IMR-90 (cell line): ENCODE measurements at regions not wholly inside any gene's neighbourhood (a gene's known extent, or its start where the extent isn't known, plus 50 kb on each side); places are given as distances from the start of the nearest gene placed in this dataset.

Experiments
- ATAC-seq: fragments of 200-7000 bp; cut with Tn5 transposase; 2 replicates; pipeline ENCODE4 v1.9.1; 2020; ENCODE audit warnings: low read depth, mild to moderate bottlenecking, moderate library complexity
- BruUV-seq: library from RNA; stranded (reverse); fragments of 400-500 nt; replicated peaks from 2 replicates; lab custom pipeline; 2021; lab: Mats Ljungman, UMichigan
- CTCF ChIA-PET: fragments of 300-600 bp; formaldehyde crosslinking; extraction: SDS; loops from one replicate; lab custom pipeline; 2021; ENCODE audit warnings: antibody characterized with exemption; lab: Yijun Ruan, JAX
- POLR2A ChIA-PET: fragments of 300-600 bp; sonication (Branson Sonifier 250); formaldehyde crosslinking; loops from one replicate; lab custom pipeline; 2022; ENCODE audit warnings: antibody characterized with exemption; ENCODE audit not compliant: unreplicated experiment; lab: Charles Lee
- DNase-seq: peaks from one replicate; pipeline ENCODE4 v3.0.0; 2013
- H2AFZ ChIP-seq: replicated peaks from 2 replicates; pipeline ENCODE3; 2013; ENCODE audit warnings: low read length, mild to moderate bottlenecking; ENCODE audit not compliant: poor library complexity
- H2AK5ac ChIP-seq: 2 replicates; pipeline ENCODE4 v1.6.1; 2013; ENCODE audit warnings: low read depth, low read length, inconsistent platforms
- H2AK9ac ChIP-seq: replicated peaks from 2 replicates; pipeline ENCODE3; 2013; ENCODE audit warnings: mild to moderate bottlenecking, low read depth, low read length, moderate library complexity; ENCODE audit not compliant: poor library complexity
- H2BK120ac ChIP-seq: 2 replicates; pipeline ENCODE4 v1.6.1; 2013; ENCODE audit warnings: low read depth, low read length, inconsistent platforms
- H2BK15ac ChIP-seq: 3 replicates; pipeline ENCODE4 v1.6.1; 2013; ENCODE audit warnings: low read depth, low read length, inconsistent platforms
- H2BK20ac ChIP-seq: 2 replicates; pipeline ENCODE4 v1.6.1; 2013; ENCODE audit warnings: low read depth, mild to moderate bottlenecking, inconsistent platforms, low read length, moderate library complexity
- H2BK5ac ChIP-seq: 2 replicates; pipeline ENCODE4 v1.6.1; 2013; ENCODE audit warnings: mild to moderate bottlenecking, low read depth, low read length, inconsistent platforms; ENCODE audit not compliant: poor library complexity, severe bottlenecking
- H3K14ac ChIP-seq: replicated peaks from 2 replicates; pipeline ENCODE4 v1.6.1; 2013; ENCODE audit warnings: low read depth, low read length, inconsistent platforms
- H3K18ac ChIP-seq: 2 replicates; pipeline ENCODE4 v1.6.1; 2013; ENCODE audit warnings: low read depth, low read length, control low read depth
- H3K23ac ChIP-seq: 2 replicates; pipeline ENCODE4 v1.6.1; 2013; ENCODE audit warnings: low read depth, low read length, inconsistent platforms
- H3K27ac ChIP-seq: 2 replicates; pipeline ENCODE4 v1.5.1; 2013; ENCODE audit warnings: mild to moderate bottlenecking, control low read depth, low read length; ENCODE audit not compliant: insufficient read depth
- H3K27me3 ChIP-seq: 2 replicates; pipeline ENCODE4 v1.6.1; 2013; ENCODE audit warnings: low read length; ENCODE audit not compliant: control insufficient read depth, insufficient read depth
- H3K36me3 ChIP-seq: 2 replicates; pipeline ENCODE4 v1.6.1; 2013; ENCODE audit warnings: low read length, mixed read lengths; ENCODE audit not compliant: control insufficient read depth, insufficient read depth
- H3K4ac ChIP-seq: 2 replicates; pipeline ENCODE4 v1.6.1; 2013; ENCODE audit warnings: low read depth, low read length, inconsistent platforms
- H3K4me1 ChIP-seq: 2 replicates; pipeline ENCODE4 v1.6.1; 2013; ENCODE audit warnings: low read length, mixed read lengths; ENCODE audit not compliant: control insufficient read depth, insufficient read depth
- H3K4me2 ChIP-seq: 2 replicates; pipeline ENCODE4 v1.6.1; 2013; ENCODE audit warnings: low read depth, mild to moderate bottlenecking, control low read depth, low read length, moderate library complexity
- H3K4me3 ChIP-seq: 2 replicates; pipeline ENCODE4 v1.5.1; 2013; ENCODE audit warnings: low read depth, mild to moderate bottlenecking, control low read depth, low read length, moderate library complexity; ENCODE audit not compliant: insufficient read depth
- H3K56ac ChIP-seq: 2 replicates; pipeline ENCODE4 v1.6.1; 2013; ENCODE audit warnings: low read length, inconsistent platforms; ENCODE audit not compliant: insufficient read depth; ENCODE audit errors: extremely low read depth
- H3K79me1 ChIP-seq, 2 experiments: 2 replicates each; pipeline ENCODE4 v1.6.1; 2013; ENCODE audit warnings: low read length in 2 of 2, inconsistent platforms in 1 of 2, low read depth in 1 of 2
- H3K9ac ChIP-seq: 2 replicates; pipeline ENCODE4 v1.6.1; 2013; ENCODE audit warnings: low read depth, low read length, control low read depth
- H3K9me1 ChIP-seq: 2 replicates; pipeline ENCODE4 v1.6.1; 2013; ENCODE audit warnings: low read length, inconsistent platforms; ENCODE audit not compliant: insufficient read depth
- H3K9me3 ChIP-seq: 2 replicates; pipeline ENCODE4 v1.6.1; 2013; ENCODE audit warnings: low read length; ENCODE audit not compliant: control insufficient read depth, insufficient read depth
- H4K20me1 ChIP-seq: 2 replicates; pipeline ENCODE4 v1.6.1; 2013; ENCODE audit warnings: low read length, inconsistent platforms; ENCODE audit not compliant: insufficient read depth
- H4K5ac ChIP-seq: 2 replicates; pipeline ENCODE4 v1.6.1; 2013; ENCODE audit warnings: mild to moderate bottlenecking, low read depth, low read length, control low read depth
- H4K8ac ChIP-seq, 2 experiments: 2 replicates each; pipeline ENCODE4 v1.6.1; 2013; ENCODE audit warnings: low read depth in 2 of 2, low read length in 2 of 2, control low read depth in 1 of 2, inconsistent platforms in 1 of 2
- H4K91ac ChIP-seq: 2 replicates; pipeline ENCODE4 v1.6.1; 2013; ENCODE audit warnings: low read depth, low read length, inconsistent platforms; ENCODE audit not compliant: insufficient read depth
- BHLHE40 ChIP-seq: fragments of 150-350 bp; IDR thresholded peaks from 2 replicates; pipeline ENCODE4 v1.6.1; 2016; ENCODE audit warnings: mild to moderate bottlenecking, low read depth, low read length
- CEBPB ChIP-seq: IDR thresholded peaks from 2 replicates; pipeline ENCODE4 v1.6.1; 2012; ENCODE audit warnings: low read depth, low read length, improper control_type of control experiment
- CHD1 ChIP-seq: IDR thresholded peaks from 2 replicates; pipeline ENCODE4 v1.6.1; 2012; ENCODE audit warnings: low read depth, low read length, improper control_type of control experiment
- FOS ChIP-seq: fragments of 150-350 bp; IDR thresholded peaks from 2 replicates; pipeline ENCODE4 v1.6.1; 2016; ENCODE audit warnings: low read depth, low read length
- MAZ ChIP-seq: IDR thresholded peaks from 2 replicates; pipeline ENCODE4 v1.6.1; 2012; ENCODE audit warnings: low read depth, mild to moderate bottlenecking, low read length, improper control_type of control experiment, moderate library complexity, borderline replicate concordance
- MXI1 ChIP-seq: IDR thresholded peaks from 2 replicates; pipeline ENCODE4 v1.6.1; 2012; ENCODE audit warnings: low read depth, mild to moderate bottlenecking, low read length, moderate library complexity, borderline replicate concordance
- NFE2L2 ChIP-seq: fragments of 150-350 bp; IDR thresholded peaks from 2 replicates; pipeline ENCODE4 v1.6.1; 2016; ENCODE audit warnings: low read depth, mild to moderate bottlenecking, low read length
- POLR2A ChIP-seq: IDR thresholded peaks from 2 replicates; pipeline ENCODE4 v1.6.1; 2012; ENCODE audit warnings: mild to moderate bottlenecking, low read depth, low read length
- RAD21 ChIP-seq: IDR thresholded peaks from 2 replicates; pipeline ENCODE4 v1.6.1; 2012; ENCODE audit warnings: low read length, improper control_type of control experiment
- RCOR1 ChIP-seq: IDR thresholded peaks from 2 replicates; pipeline ENCODE4 v1.6.1; 2012; ENCODE audit warnings: mild to moderate bottlenecking, low read length, improper control_type of control experiment; ENCODE audit not compliant: insufficient replicate concordance
- RFX5 ChIP-seq: IDR thresholded peaks from 2 replicates; pipeline ENCODE4 v1.8.0; 2012; ENCODE audit warnings: low read depth, mild to moderate bottlenecking, low read length, moderate library complexity
- SMC3 ChIP-seq: fragments of 150-350 bp; IDR thresholded peaks from 2 replicates; pipeline ENCODE4 v1.6.1; 2016; ENCODE audit warnings: low read depth, mild to moderate bottlenecking, antibody characterized with exemption, low read length, moderate library complexity
- WGBS, 2 experiments: methylation state at CpG; one replicate each; pipeline versions ENCODE4 v1.1.5 to v1.1.7; 2013; ENCODE audit warnings: missing lambda C conversion rate in 2 of 2; ENCODE audit not compliant: insufficient read length in 1 of 2; ENCODE audit errors: extremely low coverage in 2 of 2; 5-methylcytosine and 5-hydroxymethylcytosine counted together
- dilution Hi-C: fragments of 300-500 bp; cut with HindIII; formaldehyde crosslinking; loops from one replicate; pipeline ENCODE4 v1.14.3; 2018; ENCODE audit warnings: low sequenced_read_pairs; ENCODE audit not compliant: unreplicated experiment
- in situ Hi-C: fragments of 300-500 bp; cut with MboI; formaldehyde crosslinking; loops from 3 replicates; pipeline ENCODE4 v1.14.3; 2019; ENCODE audit warnings: low sequenced_read_pairs, inconsistent platforms, mixed read lengths
- intact Hi-C: fragments of 100-400 bp; cut with micrococcal nuclease; formaldehyde crosslinking; loops from 2 replicates; pipeline ENCODE4 v1.10.0; 2022
- TF ChIP-seq, protein P1 (sequence below): fragments of 150-350 bp; IDR thresholded peaks from 2 replicates; pipeline ENCODE4 v1.6.1; 2016; ENCODE audit warnings: low read depth, mild to moderate bottlenecking, low read length, moderate library complexity, borderline replicate concordance
- TF ChIP-seq, protein P2 (sequence below): fragments of 150-350 bp; IDR thresholded peaks from 2 replicates; pipeline ENCODE4 v1.6.1; 2017; ENCODE audit warnings: mild to moderate bottlenecking, antibody characterized with exemption, low read length, low read depth
- TF ChIP-seq, protein P3 (sequence below): conservative IDR thresholded peaks from 2 replicates; pipeline ENCODE4 v1.5.1; 2012; ENCODE audit warnings: mild to moderate bottlenecking, low read depth, low read length, improper control_type of control experiment

DNA sequence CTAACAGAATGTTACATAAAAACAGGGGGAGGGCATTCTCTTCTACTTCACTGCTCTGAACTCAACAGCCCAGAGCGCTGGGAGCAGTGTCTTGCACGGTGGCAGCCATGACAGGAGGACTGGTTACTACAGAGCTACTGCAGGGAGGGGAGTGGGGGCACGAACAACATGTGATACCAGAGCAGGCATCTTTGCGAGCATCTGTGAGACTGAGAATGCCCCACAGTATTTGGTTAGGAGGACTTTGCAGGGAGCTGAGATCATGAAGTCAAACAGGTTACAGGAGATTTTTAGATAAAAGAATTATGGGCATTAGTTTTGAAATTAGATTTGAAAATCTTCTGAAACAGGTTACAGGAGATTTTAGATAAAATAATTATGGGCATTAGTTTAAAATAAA is 58.8 kb upstream of the GOLGA8B start:
- no peak for ATAC-seq
- Histone ChIP-seq H3K4me1 (no peaks in the 10 kb centered on the region; the same call in 1 of the 2 replicates), H3K9me1 (no peaks in the 10 kb centered on the region), H2AFZ (peak overlapping the region; percentile 49), H2BK120ac (0 out of 2 replicates have a peak overlapping the region, but pooled peaks have one; percentile 40), H3K79me1 (no peaks in the 10 kb centered on the region), H2AK9ac (peak overlapping the region; percentile 50), H3K23ac (no peak overlapping the region), H4K91ac (no peak overlapping the region), H2AK5ac (no peak overlapping the region), H3K56ac (no peak overlapping the region), H2BK5ac (no peak overlapping the region), H3K4ac (no peak overlapping the region), H2BK15ac (no peak overlapping the region), H3K36me3 (no peaks in the 10 kb centered on the region), H4K5ac (no peak overlapping the region), H3K4me2 (no peak overlapping the region), H4K20me1 (no peaks in the 10 kb centered on the region), H3K9ac (no peak overlapping the region), H3K9me3 (no peaks in the 10 kb centered on the region), H3K18ac (no peak overlapping the region), H3K14ac (no peak overlapping the region), H2BK20ac (no peak overlapping the region), H3K27ac (no peak overlapping the region), H3K4me3 (no peak overlapping the region), H4K8ac (no peak overlapping the region), H3K27me3 (no peaks in the 10 kb centered on the region)
- in situ Hi-C loops = no loop called here
- intact Hi-C loops = no loop called here
- ChIA-PET POLR2A (no interaction called here), CTCF (no interaction called here)
- BruUV-seq = no TSS peak
- 70% methylated on average over 2 of the region's 4 CpGs; no CpG with 5 or more reads in 1 of the 2 experiments for WGBS, 2 experiments
- TF ChIP-seq NFE2L2 = no peak
- TF ChIP-seq, protein P1, sequence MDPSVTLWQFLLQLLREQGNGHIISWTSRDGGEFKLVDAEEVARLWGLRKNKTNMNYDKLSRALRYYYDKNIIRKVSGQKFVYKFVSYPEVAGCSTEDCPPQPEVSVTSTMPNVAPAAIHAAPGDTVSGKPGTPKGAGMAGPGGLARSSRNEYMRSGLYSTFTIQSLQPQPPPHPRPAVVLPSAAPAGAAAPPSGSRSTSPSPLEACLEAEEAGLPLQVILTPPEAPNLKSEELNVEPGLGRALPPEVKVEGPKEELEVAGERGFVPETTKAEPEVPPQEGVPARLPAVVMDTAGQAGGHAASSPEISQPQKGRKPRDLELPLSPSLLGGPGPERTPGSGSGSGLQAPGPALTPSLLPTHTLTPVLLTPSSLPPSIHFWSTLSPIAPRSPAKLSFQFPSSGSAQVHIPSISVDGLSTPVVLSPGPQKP = no peak
- no peak for TF ChIP-seq POLR2A
- no peak for TF ChIP-seq RCOR1
- TF ChIP-seq BHLHE40 = no peak
- no peak for TF ChIP-seq RFX5
- TF ChIP-seq CHD1 = no peak
- TF ChIP-seq MXI1 = no peak
- TF ChIP-seq, protein P2, sequence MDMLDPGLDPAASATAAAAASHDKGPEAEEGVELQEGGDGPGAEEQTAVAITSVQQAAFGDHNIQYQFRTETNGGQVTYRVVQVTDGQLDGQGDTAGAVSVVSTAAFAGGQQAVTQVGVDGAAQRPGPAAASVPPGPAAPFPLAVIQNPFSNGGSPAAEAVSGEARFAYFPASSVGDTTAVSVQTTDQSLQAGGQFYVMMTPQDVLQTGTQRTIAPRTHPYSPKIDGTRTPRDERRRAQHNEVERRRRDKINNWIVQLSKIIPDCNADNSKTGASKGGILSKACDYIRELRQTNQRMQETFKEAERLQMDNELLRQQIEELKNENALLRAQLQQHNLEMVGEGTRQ = no peak
- no peak for TF ChIP-seq FOS
- TF ChIP-seq MAZ = no peak
- TF ChIP-seq CEBPB = no peak
- TF ChIP-seq, protein P3, sequence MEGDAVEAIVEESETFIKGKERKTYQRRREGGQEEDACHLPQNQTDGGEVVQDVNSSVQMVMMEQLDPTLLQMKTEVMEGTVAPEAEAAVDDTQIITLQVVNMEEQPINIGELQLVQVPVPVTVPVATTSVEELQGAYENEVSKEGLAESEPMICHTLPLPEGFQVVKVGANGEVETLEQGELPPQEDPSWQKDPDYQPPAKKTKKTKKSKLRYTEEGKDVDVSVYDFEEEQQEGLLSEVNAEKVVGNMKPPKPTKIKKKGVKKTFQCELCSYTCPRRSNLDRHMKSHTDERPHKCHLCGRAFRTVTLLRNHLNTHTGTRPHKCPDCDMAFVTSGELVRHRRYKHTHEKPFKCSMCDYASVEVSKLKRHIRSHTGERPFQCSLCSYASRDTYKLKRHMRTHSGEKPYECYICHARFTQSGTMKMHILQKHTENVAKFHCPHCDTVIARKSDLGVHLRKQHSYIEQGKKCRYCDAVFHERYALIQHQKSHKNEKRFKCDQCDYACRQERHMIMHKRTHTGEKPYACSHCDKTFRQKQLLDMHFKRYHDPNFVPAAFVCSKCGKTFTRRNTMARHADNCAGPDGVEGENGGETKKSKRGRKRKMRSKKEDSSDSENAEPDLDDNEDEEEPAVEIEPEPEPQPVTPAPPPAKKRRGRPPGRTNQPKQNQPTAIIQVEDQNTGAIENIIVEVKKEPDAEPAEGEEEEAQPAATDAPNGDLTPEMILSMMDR = no peak
- TF ChIP-seq RAD21 = no peak
- no peak for TF ChIP-seq SMC3
- dilution Hi-C loops = no loop called here
- DNase-seq = no peak
